CD4-positive, alpha-beta memory T cell (primary cell): ENCODE measurements at regions not wholly inside any gene's neighbourhood (a gene's known extent, or its start where the extent isn't known, plus 50 kb on each side); places are given as distances from the start of the nearest gene placed in this dataset.

Experiments used
- CTCF ChIA-PET: fragments of 350-600 bp; sonication (Branson Sonifier 250); formaldehyde crosslinking; loops from one replicate; lab custom pipeline; 2021; ENCODE audit warnings: inconsistent platforms; ENCODE audit not compliant: partially characterized antibody; lab: Charles Lee
- POLR2A ChIA-PET: fragments of 350-600 bp; sonication (Branson Sonifier 250); formaldehyde crosslinking; loops from one replicate; lab custom pipeline; 2021; ENCODE audit not compliant: partially characterized antibody; lab: Charles Lee
- DNase-seq, 5 donors: peaks; one replicate each; pipeline versions ENCODE4 v3.0.0 to v3.0.0-alpha.2; 2020 to 2022; ENCODE audit warnings: mixed read lengths in 1 of 5
- H3K27ac ChIP-seq: one replicate; pipeline ENCODE4 v1.7.0; 2013; ENCODE audit warnings: low read depth, low read length
- H3K27me3 ChIP-seq: 2 replicates; pipeline ENCODE4 v1.7.0; 2013; ENCODE audit warnings: mild to moderate bottlenecking, low read length, moderate library complexity; ENCODE audit not compliant: insufficient read depth
- H3K36me3 ChIP-seq: 2 replicates; pipeline ENCODE4 v1.7.0; 2013; ENCODE audit warnings: mild to moderate bottlenecking, low read length, moderate library complexity; ENCODE audit not compliant: insufficient read depth
- H3K4me1 ChIP-seq: 2 replicates; pipeline ENCODE4 v1.7.0; 2013; ENCODE audit warnings: mild to moderate bottlenecking, low read length, moderate library complexity; ENCODE audit not compliant: insufficient read depth
- H3K4me3 ChIP-seq, 2 donors: one replicate each; pipeline ENCODE4 v1.7.0; 2013; ENCODE audit warnings: low read length in 2 of 2, mild to moderate bottlenecking in 1 of 2
- H3K9me3 ChIP-seq, 2 donors: one replicate each; pipeline ENCODE4 v1.7.0; 2013; ENCODE audit warnings: low read length in 2 of 2, control low read depth in 1 of 2; ENCODE audit not compliant: control insufficient read depth in 1 of 2
- H3K27ac Mint-ChIP-seq, 7 donors: one replicate each; pipeline ENCODE4 v1.8.0; 2020 to 2021; ENCODE audit warnings: mixed read lengths in 7 of 7, mild to moderate bottlenecking in 6 of 7, inconsistent platforms in 3 of 7, moderate library complexity in 3 of 7
- H3K27me3 Mint-ChIP-seq, 2 donors: one replicate each; pipeline ENCODE4 v1.8.0; 2020 to 2021; ENCODE audit warnings: mixed read lengths in 2 of 2
- H3K36me3 Mint-ChIP-seq, 2 donors: one replicate each; pipeline ENCODE4 v1.8.0; 2020 to 2021; ENCODE audit warnings: mixed read lengths in 2 of 2, inconsistent platforms in 1 of 2, mild to moderate bottlenecking in 1 of 2
- H3K4me1 Mint-ChIP-seq, 4 donors: one replicate each; pipeline ENCODE4 v1.8.0; 2020 to 2021; ENCODE audit warnings: mixed read lengths in 4 of 4, mild to moderate bottlenecking in 1 of 4
- H3K4me3 Mint-ChIP-seq, 8 donors: one replicate each; pipeline ENCODE4 v1.8.0; 2020 to 2021; ENCODE audit warnings: mixed read lengths in 8 of 8, mild to moderate bottlenecking in 7 of 8, moderate library complexity in 6 of 8, inconsistent platforms in 3 of 8
- H3K9me3 Mint-ChIP-seq, 8 donors: one replicate each; pipeline ENCODE4 v1.8.0; 2020 to 2021; ENCODE audit warnings: mixed read lengths in 8 of 8, mild to moderate bottlenecking in 5 of 8, inconsistent platforms in 3 of 8, moderate library complexity in 1 of 8
- intact Hi-C: fragments of 100-400 bp; cut with micrococcal nuclease; formaldehyde crosslinking; loops from one replicate; pipeline ENCODE4 v1.15.1; 2023

DNA sequence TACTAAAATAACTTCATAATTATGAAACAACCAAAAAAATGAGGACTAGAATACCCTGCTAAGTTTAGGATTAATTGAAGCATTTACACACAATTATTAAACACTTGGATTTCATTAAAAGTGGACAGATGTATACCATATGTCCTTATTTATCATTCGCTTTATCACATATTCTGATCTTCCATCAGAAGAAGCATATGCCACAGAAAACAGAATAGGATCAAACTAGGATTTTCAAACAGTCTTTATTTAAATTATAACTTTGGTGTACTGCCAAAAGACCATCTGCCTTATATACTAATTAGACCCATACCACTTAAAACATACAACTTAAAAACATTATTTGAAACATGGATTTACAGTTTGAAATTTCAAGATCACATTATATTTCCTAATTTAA is 727.1 kb upstream of the KLHL1 start:
- ChIA-PET CTCF (no interaction called here), POLR2A (no interaction called here)
- Histone ChIP-seq H3K27ac (no peak overlapping the region), H3K9me3 (no peaks in the 10 kb centered on the region), H3K4me1 (no peaks in the 10 kb centered on the region), H3K4me3 (no peak overlapping the region), H3K27me3 (no peaks in the 10 kb centered on the region), H3K36me3 (no peaks in the 10 kb centered on the region)
- Mint-ChIP-seq H3K36me3 (no peaks in the 10 kb centered on the region), H3K27me3 (no peaks in the 10 kb centered on the region), H3K27ac (no peak overlapping the region), H3K9me3 (peaks cover 0 to 7% (median 2%) of the 10 kb centered on the region in 8 donors), H3K4me3 (no peak overlapping the region), H3K4me1 (no peaks in the 10 kb centered on the region)
- no peak for DNase-seq
- intact Hi-C loops = no loop called here

DNA sequence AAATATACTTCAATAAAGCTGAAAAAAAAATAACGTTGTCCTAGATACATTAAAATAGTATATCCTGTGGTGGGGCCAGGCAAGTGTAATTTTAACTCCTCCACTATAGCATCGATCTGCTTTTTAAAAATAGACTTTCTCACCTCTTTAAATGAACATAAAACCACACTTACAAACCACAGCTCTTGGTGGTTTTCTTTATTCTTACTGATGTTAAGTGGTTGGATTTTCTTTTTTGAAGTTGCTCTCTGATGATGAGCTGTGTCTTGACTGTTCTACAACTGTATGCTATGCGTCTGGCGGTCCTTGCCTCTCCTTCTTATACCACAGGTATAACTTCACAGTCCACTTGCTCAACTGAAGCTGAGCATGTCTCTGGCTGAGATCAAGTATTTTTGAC is 721.5 kb upstream of the KLHL1 start:
- Mint-ChIP-seq H3K4me1 (no peaks in the 10 kb centered on the region), H3K36me3 (no peaks in the 10 kb centered on the region), H3K4me3 (no peak overlapping the region), H3K27ac (no peak overlapping the region), H3K27me3 (no peaks in the 10 kb centered on the region), H3K9me3 (peaks cover 2 to 11% (median 3%) of the 10 kb centered on the region in 8 donors)
- CTCF ChIA-PET = no interaction called here
- Histone ChIP-seq H3K36me3 (no peaks in the 10 kb centered on the region), H3K4me1 (no peaks in the 10 kb centered on the region), H3K4me3 (no peak overlapping the region), H3K9me3 (no peaks in the 10 kb centered on the region), H3K27ac (no peak overlapping the region), H3K27me3 (no peaks in the 10 kb centered on the region)
- intact Hi-C loops = no loop called here
- DNase-seq = no peak
- POLR2A ChIA-PET = no interaction called here

DNA sequence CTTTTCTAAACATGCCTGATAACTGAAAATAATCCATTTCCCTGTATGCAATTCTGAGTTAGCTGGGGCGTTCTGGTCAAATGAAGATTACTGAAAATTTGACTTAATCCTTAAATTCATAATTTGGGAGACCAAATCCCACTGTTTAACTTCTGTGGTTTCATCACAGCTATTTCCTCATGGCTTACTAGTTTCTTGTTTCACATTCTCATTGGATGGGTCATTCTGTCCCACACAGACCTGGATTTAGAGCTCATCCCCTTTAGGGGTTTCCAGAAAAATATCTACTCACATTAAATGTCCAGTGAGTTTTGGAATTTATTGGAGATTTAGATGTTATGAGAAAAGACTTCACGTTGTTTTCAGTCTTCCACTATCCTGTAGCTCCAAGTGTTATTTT is 709.3 kb upstream of the KLHL1 start:
- no peaks in the 10 kb centered on the region for H3K36me3 Mint-ChIP-seq
- Histone ChIP-seq H3K9me3 (no peaks in the 10 kb centered on the region), H3K27ac (no peak overlapping the region), H3K4me1 (no peaks in the 10 kb centered on the region), H3K36me3 (no peaks in the 10 kb centered on the region), H3K4me3 (no peak overlapping the region), H3K27me3 (no peaks in the 10 kb centered on the region)
- intact Hi-C loops = no loop called here
- ChIA-PET POLR2A (no interaction called here), CTCF (interaction anchor here (1.2 kb wide), 1 partner anchor 10 kb away, joined by 4 read pairs; no protein-coding TSS in a partner anchor)
- no peak for DNase-seq
- no peak overlapping the region for H3K27ac Mint-ChIP-seq
- H3K27me3 Mint-ChIP-seq = no peaks in the 10 kb centered on the region
- H3K4me3 Mint-ChIP-seq = no peak overlapping the region
- H3K4me1 Mint-ChIP-seq = no peaks in the 10 kb centered on the region
- H3K9me3 Mint-ChIP-seq = peaks cover 0 to 12% (median 5%) of the 10 kb centered on the region in 8 donors

DNA sequence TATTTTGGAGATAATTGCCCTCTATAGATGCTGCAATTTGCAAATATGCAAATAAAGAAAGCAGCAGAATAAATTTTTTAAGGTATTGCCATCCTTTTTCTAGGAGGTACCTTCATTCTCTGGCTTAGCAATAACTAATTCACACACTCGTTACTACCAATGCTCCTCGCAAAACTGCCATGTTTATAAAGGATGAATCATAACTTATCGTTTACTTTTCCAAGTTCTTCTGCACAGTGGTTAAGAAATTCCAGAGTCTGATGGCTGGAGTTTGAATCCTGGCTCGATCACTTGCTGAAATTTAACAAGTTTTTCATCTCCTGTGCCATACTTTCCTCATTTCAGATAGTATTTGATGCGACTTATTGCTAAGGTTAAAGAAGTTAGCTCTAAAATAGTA is 708.6 kb upstream of the KLHL1 start:
- Mint-ChIP-seq H3K36me3 (no peaks in the 10 kb centered on the region), H3K27ac (no peak overlapping the region), H3K27me3 (no peaks in the 10 kb centered on the region), H3K4me1 (no peaks in the 10 kb centered on the region), H3K9me3 (peaks cover 0 to 17% (median 6%) of the 10 kb centered on the region in 8 donors), H3K4me3 (no peak overlapping the region)
- Histone ChIP-seq H3K9me3 (no peaks in the 10 kb centered on the region), H3K27ac (no peak overlapping the region), H3K27me3 (no peaks in the 10 kb centered on the region), H3K4me1 (no peaks in the 10 kb centered on the region), H3K4me3 (no peak overlapping the region), H3K36me3 (no peaks in the 10 kb centered on the region)
- DNase-seq = no peak
- ChIA-PET CTCF (interaction anchor here (1.2 kb wide), 1 partner anchor 10 kb away, joined by 4 read pairs; no protein-coding TSS in a partner anchor), POLR2A (no interaction called here)
- intact Hi-C loops = no loop called here

DNA sequence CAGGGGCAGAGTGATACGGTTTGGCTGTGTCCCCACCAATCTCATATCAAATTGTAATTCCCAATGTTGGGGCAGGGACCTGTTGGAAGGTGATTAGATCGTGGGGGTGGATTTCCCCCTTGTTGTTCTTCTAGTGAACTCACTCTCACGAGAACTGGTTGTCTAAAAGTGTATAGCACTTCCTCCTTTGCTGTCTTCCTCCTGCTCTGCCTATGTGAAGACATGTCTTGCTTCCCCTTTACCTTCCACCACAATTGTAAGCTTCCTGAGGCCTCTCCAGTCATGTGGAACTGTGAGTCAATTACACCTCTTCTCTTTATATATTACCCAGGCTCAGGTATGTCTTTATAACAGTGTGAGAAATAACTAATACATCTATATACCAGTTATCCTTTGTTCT is 706.4 kb upstream of the KLHL1 start:
- ChIA-PET CTCF (no interaction called here), POLR2A (no interaction called here)
- no peaks in the 10 kb centered on the region for H3K36me3 Mint-ChIP-seq
- H3K27ac Mint-ChIP-seq = no peak overlapping the region
- no peak overlapping the region for H3K4me3 Mint-ChIP-seq
- intact Hi-C loops = no loop called here
- no peaks in the 10 kb centered on the region for H3K27me3 Mint-ChIP-seq
- Histone ChIP-seq H3K4me3 (no peak overlapping the region), H3K9me3 (no peaks in the 10 kb centered on the region), H3K4me1 (no peaks in the 10 kb centered on the region), H3K36me3 (no peaks in the 10 kb centered on the region), H3K27me3 (no peaks in the 10 kb centered on the region), H3K27ac (no peak overlapping the region)
- H3K9me3 Mint-ChIP-seq = peaks cover 0 to 17% (median 9%) of the 10 kb centered on the region in 8 donors
- no peak for DNase-seq
- H3K4me1 Mint-ChIP-seq = no peaks in the 10 kb centered on the region

GRCh38 chr13:70812481-70812880 is 704.2 kb upstream of the KLHL1 start:
- ChIA-PET CTCF (no interaction called here), POLR2A (no interaction called here)
- no peaks in the 10 kb centered on the region for H3K27me3 Mint-ChIP-seq
- Histone ChIP-seq H3K9me3 (no peaks in the 10 kb centered on the region), H3K4me1 (no peaks in the 10 kb centered on the region), H3K36me3 (no peaks in the 10 kb centered on the region), H3K4me3 (no peak overlapping the region), H3K27ac (no peak overlapping the region), H3K27me3 (no peaks in the 10 kb centered on the region)
- no peaks in the 10 kb centered on the region for H3K4me1 Mint-ChIP-seq
- no peaks in the 10 kb centered on the region for H3K36me3 Mint-ChIP-seq
- intact Hi-C loops = no loop called here
- DNase-seq = no peak
- H3K4me3 Mint-ChIP-seq = no peak overlapping the region
- H3K9me3 Mint-ChIP-seq = peaks cover 2 to 24% (median 15%) of the 10 kb centered on the region in 8 donors
- no peak overlapping the region for H3K27ac Mint-ChIP-seq

DNA sequence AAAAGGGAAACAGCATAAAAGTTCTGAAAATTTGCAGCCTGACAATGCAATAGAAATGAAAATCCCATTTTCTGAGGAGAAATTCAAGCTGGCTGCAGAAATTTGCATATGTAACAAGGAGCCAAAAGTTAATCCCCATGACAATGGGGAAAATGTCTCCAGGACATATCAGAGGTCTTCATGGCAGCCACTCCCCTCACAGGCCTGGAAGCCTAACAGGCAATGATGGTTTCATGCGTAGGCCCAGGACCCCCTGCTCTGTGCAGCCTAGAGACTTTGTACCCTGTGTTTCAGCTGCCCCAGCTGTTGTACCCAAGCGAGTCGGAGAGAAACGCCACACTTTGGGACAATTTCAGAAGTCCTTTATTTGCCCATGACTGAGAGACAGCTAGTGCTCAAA is 701.3 kb upstream of the KLHL1 start:
- intact Hi-C loops = no loop called here
- H3K36me3 Mint-ChIP-seq = no peaks in the 10 kb centered on the region

DNA sequence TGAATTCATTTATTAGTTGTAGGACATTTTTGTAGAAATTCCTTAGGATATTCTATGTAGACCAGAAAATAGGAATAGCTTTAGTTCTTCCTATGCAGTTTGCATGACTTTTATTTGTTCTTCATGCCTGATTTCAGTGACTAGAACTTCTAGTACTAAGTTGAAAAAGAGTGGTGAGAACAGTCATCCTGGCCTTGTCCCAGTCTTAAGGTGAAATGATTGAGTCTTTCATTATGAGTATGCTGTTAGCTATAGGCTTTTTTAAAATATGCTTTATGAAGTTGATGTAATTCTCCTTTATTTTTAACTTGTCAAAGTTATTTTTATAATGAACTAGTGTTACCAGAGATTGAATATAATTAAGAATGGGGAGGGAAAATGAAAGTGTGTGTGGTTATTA is 690.1 kb upstream of the KLHL1 start:
- intact Hi-C loops = no loop called here
- no peak overlapping the region for H3K4me3 ChIP-seq
- no peak overlapping the region for H3K27ac ChIP-seq
- CTCF ChIA-PET = no interaction called here
- Mint-ChIP-seq H3K36me3 (no peaks in the 10 kb centered on the region), H3K9me3 (peaks cover 0 to 5% (median 3%) of the 10 kb centered on the region in 8 donors), H3K27me3 (no peaks in the 10 kb centered on the region), H3K4me3 (no peak overlapping the region), H3K4me1 (no peaks in the 10 kb centered on the region), H3K27ac (no peak overlapping the region)
- POLR2A ChIA-PET = no interaction called here
- H3K36me3 ChIP-seq = no peaks in the 10 kb centered on the region
- H3K9me3 ChIP-seq = no peaks in the 10 kb centered on the region
- H3K4me1 ChIP-seq = no peaks in the 10 kb centered on the region
- no peaks in the 10 kb centered on the region for H3K27me3 ChIP-seq
- DNase-seq = no peak

More for the DNA sequence above, 701.3 kb upstream of the KLHL1 start:
- no peak for DNase-seq
- H3K9me3 ChIP-seq = no peaks in the 10 kb centered on the region
- no peak overlapping the region for H3K27ac Mint-ChIP-seq
- H3K27me3 Mint-ChIP-seq = no peaks in the 10 kb centered on the region
- no peak overlapping the region for H3K4me3 ChIP-seq
- no peaks in the 10 kb centered on the region for H3K36me3 ChIP-seq
- ChIA-PET CTCF (no interaction called here), POLR2A (no interaction called here)
- H3K9me3 Mint-ChIP-seq = peaks cover 2 to 24% (median 14%) of the 10 kb centered on the region in 8 donors
- no peak overlapping the region for H3K27ac ChIP-seq
- H3K4me1 Mint-ChIP-seq = no peaks in the 10 kb centered on the region
- H3K27me3 ChIP-seq = no peaks in the 10 kb centered on the region
- H3K4me1 ChIP-seq = no peaks in the 10 kb centered on the region
- no peak overlapping the region for H3K4me3 Mint-ChIP-seq
